K562 (cell line): ENCODE measurements at regions not wholly inside any gene's neighbourhood (a gene's known extent, or its start where the extent isn't known, plus 50 kb on each side); places are given as distances from the start of the nearest gene placed in this dataset.

Experiments used
- DMBX1 ChIP-seq: fragments of 250-450 bp; sonication (Bioruptor Pico); IDR thresholded peaks from 2 replicates; pipeline ENCODE4 v1.8.0; 2022; ENCODE audit warnings: inconsistent platforms, mild to moderate bottlenecking, moderate library complexity, borderline replicate concordance
- KLF10 ChIP-seq: fragments of 250-450 bp; sonication (Bioruptor Pico); IDR thresholded peaks from 2 replicates; pipeline ENCODE4 v1.6.1; 2021; ENCODE audit warnings: matching md5 sums
- MEIS2 ChIP-seq: fragments of 450-650 bp; IDR thresholded peaks from 2 replicates; pipeline ENCODE4 v1.6.1; 2014; ENCODE audit warnings: mild to moderate bottlenecking; ENCODE audit not compliant: partially characterized antibody
- MGA ChIP-seq: fragments of 450-650 bp; IDR thresholded peaks from 2 replicates; pipeline ENCODE4 v1.6.1; 2016; ENCODE audit warnings: mild to moderate bottlenecking, moderate library complexity
- PTTG1 ChIP-seq: fragments of 450-650 bp; IDR thresholded peaks from 2 replicates; pipeline ENCODE4 v1.6.1; 2016; ENCODE audit warnings: low read depth, mild to moderate bottlenecking, missing genetic modification characterization, missing compliant biosample characterization
- RB1 ChIP-seq: fragments of 450-650 bp; IDR thresholded peaks from 2 replicates; pipeline ENCODE4 v1.6.1; 2017; ENCODE audit warnings: low read depth, mild to moderate bottlenecking
- SRSF9 ChIP-seq: fragments of 200-400 bp; formaldehyde crosslinking; IDR thresholded peaks from 2 replicates; pipeline ENCODE4 v1.6.1; 2017; ENCODE audit warnings: low read depth, low read length, borderline replicate concordance
- ZNF449 ChIP-seq: fragments of 250-450 bp; sonication (Bioruptor Pico); IDR thresholded peaks from 2 replicates; pipeline ENCODE4 v1.8.0; 2022; ENCODE audit warnings: moderate library complexity, mild to moderate bottlenecking, inconsistent platforms
- ZNF707 ChIP-seq: fragments of 250-450 bp; sonication (Bioruptor Pico); conservative IDR thresholded peaks from 2 replicates; pipeline ENCODE4 v1.8.0; 2022; ENCODE audit warnings: inconsistent platforms, mild to moderate bottlenecking, moderate library complexity
- TF ChIP-seq, protein P1 (sequence below): fragments of 450-650 bp; formaldehyde crosslinking; conservative IDR thresholded peaks from 2 replicates; pipeline ENCODE4 v1.4.0; 2022; ENCODE audit warnings: mild to moderate bottlenecking, missing genetic modification characterization

GRCh38 chr17:33390479-33391176, 97.5 kb upstream of the ASIC2 start (continued):
- TF ChIP-seq MGA (no peak), KLF10 (CRISPR knock-in tag) (no peak), SRSF9 (no peak), RB1 (no peak), DMBX1 (CRISPR knock-in tag) (no peak), PTTG1 (tag) (no peak), ZNF449 (no peak), ZNF707 (CRISPR knock-in tag) (no peak), MEIS2 (no peak)
- TF ChIP-seq, protein P1, sequence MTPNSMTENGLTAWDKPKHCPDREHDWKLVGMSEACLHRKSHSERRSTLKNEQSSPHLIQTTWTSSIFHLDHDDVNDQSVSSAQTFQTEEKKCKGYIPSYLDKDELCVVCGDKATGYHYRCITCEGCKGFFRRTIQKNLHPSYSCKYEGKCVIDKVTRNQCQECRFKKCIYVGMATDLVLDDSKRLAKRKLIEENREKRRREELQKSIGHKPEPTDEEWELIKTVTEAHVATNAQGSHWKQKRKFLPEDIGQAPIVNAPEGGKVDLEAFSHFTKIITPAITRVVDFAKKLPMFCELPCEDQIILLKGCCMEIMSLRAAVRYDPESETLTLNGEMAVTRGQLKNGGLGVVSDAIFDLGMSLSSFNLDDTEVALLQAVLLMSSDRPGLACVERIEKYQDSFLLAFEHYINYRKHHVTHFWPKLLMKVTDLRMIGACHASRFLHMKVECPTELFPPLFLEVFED = no peak
